Dedifferentiated amniotic fluid mesenchymal stem cell (primary cell): ENCODE measurements at regions not wholly inside any gene's neighbourhood (a gene's known extent, or its start where the extent isn't known, plus 50 kb on each side); places are given as distances from the start of the nearest gene placed in this dataset.

Experiments
- DNase-seq: peaks from one replicate; pipeline ENCODE4 v3.0.0-alpha.2; 2016; ENCODE audit errors: extremely low spot score

- no peak for DNase-seq
Observed at GRCh38 chr22:48361099-48361639, 1466.5 kb downstream of the BRD1 start.

DNA sequence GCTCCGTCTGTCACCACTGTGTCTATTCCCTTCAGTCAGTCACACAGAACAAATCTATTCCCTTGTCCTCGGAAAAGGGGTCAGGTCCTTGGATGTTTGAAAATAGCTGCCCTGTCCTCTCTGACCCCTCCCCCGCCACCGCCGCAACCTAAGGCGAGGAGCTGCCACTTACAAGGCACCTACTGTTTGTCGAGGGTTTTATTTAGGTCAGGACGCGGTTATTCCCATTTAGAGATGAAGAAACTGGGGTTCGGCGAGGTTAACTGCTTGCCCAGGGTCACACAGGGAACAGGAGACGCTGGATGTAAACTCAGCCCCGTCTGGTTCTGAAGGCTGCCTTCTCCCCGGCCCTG is 1468.1 kb downstream of the BRD1 start:
- DNase-seq, result no peak

DNA sequence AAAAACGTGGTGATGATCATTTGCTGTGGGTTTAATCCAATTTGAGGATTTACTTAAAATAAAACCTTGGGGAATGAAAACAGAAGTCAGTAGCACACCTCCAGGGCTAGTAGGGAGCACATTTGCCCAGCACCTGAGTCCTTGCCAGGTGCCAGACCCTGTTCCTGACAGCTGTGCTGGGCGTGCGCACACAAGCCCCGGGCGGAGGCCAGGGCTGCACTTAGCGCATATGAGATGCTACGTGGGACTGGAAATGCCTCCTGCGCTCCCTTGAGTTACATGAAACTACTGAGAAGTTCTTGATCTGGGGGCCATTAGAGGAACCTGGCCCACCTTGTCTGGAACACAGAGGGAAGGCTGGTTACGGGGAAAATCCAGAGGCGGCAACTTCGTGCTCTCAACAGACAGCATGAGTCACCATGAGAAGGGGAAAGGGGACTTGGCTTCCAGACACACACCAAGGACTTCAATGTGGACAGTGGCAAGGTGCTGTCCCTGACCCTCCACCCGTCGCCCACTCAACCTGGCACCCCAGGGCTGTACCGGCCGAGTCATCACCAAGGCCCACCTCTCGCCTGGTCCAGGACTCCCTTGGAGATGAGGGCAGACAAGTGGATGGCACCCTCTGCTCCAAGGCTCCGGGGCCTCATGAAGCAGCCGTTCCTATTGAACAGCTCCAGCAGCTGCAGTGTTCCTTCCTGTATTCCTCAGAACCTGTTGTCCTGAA is 1468.6 kb downstream of the BRD1 start:
- DNase-seq, result no peak

- no peak for DNase-seq
Observed at GRCh38 chr22:48357961-48358360, 1469.7 kb downstream of the BRD1 start.

GRCh38 chr22:48357196-48357595 is 1470.5 kb downstream of the BRD1 start:
- DNase-seq, result no peak

GRCh38 chr22:48356731-48357130 is 1470.9 kb downstream of the BRD1 start:
- no peak for DNase-seq

DNA sequence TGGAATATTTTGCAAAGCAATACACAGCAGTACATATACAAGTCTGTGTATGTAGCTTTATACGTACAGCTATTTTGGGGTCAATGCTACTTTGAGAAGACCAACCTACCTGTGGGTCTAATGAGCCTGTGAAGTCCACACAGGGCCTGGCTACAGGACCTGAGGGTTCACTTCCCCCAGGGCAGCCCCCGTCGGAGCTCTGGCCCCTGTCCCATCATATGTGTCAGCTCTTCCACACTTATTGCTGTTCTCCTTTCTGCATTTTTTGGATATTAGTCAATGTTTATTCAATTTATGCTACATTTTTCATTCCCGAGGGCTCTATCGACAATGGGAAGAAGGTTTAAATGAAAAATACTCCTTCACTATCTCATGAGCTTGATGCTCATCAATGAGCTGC is 1473.6 kb downstream of the BRD1 start:
- no peak for DNase-seq

- DNase-seq, result no peak
Observed at GRCh38 chr22:48353116-48353947, 1474.3 kb downstream of the BRD1 start.

- no peak for DNase-seq
Observed at GRCh38 chr22:48352086-48352911, 1475.4 kb downstream of the BRD1 start.

DNA sequence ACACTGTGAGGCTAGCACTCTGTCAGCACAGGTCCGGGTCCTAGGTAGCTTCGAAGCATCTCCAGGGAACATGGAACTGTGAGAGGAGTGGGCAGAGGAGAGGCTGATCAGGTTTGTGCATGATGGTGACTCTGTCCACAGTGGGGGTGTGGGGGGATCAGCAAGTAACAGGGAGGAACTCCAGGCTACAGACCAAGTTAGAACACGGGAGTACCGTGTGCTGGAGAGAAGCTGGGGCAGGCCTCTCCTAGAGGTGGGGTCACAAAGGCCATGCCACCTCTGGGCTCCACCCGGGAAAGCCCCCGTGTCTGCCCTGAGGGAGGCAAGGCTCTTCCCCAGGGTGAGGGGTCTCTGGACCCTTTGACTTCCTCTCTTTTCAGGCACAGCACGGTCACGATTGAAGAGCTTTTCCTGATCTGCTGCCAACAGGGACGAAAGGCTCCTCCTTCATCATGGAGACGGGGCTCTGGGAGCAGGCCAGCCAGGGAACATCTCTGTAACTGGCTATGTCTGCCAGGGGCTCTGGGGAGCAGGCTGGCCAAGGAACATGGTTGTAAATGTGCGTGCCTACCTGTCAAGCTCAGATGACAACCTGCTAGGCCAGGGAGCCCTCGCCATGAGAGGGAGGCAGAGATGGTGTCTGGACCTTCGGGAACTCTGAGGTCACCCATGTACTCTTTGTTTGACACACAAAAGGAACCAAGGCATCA is 1476.1 kb downstream of the BRD1 start:
- DNase-seq, result no peak

GRCh38 chr22:48350456-48350855 is 1477.2 kb downstream of the BRD1 start:
- no peak for DNase-seq

GRCh38 chr22:48348855-48349254 is 1478.8 kb downstream of the BRD1 start:
- DNase-seq, result no peak

GRCh38 chr22:48347311-48347710 is 1480.4 kb downstream of the BRD1 start:
- no peak for DNase-seq

- DNase-seq, result no peak
Observed at GRCh38 chr22:48346911-48347310, 1480.8 kb downstream of the BRD1 start.

- DNase-seq, result no peak
Observed at GRCh38 chr22:48346311-48346710, 1481.4 kb downstream of the BRD1 start.

- DNase-seq, result no peak
Observed at GRCh38 chr22:48345631-48346030, 1482.0 kb downstream of the BRD1 start.

DNA sequence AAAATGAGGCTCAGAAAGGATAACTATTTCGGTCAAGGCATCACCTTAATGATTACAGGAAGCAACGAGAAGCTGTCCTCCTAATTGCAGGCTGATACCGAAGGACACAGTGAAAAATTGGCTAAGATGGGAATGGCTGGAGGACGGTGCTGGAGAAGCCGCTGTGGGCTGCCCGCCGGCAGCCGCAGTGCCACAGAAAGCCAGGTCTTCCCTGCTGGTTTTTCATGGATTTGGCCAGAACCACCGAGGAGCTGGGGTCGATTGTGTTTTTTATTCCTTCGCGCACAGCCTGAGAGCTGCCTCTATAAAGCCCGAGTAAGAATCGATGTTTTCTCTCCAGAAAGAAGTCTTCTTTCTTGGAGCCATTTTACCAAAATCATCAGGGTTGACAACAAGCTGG is 1484.2 kb downstream of the BRD1 start:
- no peak for DNase-seq

DNA sequence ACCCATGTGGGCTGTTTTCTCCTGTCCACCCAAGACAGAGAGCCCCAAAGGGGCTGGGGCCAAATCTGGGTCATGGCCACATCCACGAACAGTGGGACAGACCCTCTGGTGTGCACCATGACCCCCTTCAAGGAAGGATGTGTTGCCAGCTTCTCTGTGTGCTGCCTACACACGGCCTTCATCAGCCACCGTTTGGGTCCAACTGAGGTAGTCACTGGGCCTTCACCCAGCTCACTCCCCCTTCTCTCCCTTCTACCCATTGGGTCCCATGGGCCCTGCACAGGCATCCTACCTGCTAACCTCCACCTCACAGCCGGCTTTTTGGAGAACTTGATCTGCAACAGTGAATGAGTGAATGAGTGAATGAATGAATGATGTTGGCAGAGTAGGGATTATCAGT is 1484.9 kb downstream of the BRD1 start:
- DNase-seq, result no peak

- no peak for DNase-seq
Observed at GRCh38 chr22:48342016-48342415, 1485.7 kb downstream of the BRD1 start.

GRCh38 chr22:48340727-48341709 is 1486.7 kb downstream of the BRD1 start:
- no peak for DNase-seq
